Stimulated activated naive CD8-positive, alpha-beta T cell treated with anti-CD3 and anti-CD28 coated beads, Interleukin-15, amount 100 ng/mL, for 72 hours (primary cell): ENCODE measurements at regions not wholly inside any gene's neighbourhood (a gene's known extent, or its start where the extent isn't known, plus 50 kb on each side); places are given as distances from the start of the nearest gene placed in this dataset.

ENCODE experiments used
- ATAC-seq: fragments of 150-1000 bp; cut with Tn5 transposase; 2 replicates; pipeline ENCODE4 v1.10.0; 2021; ENCODE audit warnings: mild to moderate bottlenecking, moderate library complexity
- DNase-seq, 2 donors: peaks; one replicate each; pipeline ENCODE4 v3.0.0; 2021 to 2022
- H3K27ac Mint-ChIP-seq, 2 donors: one replicate each; pipeline ENCODE4 v1.8.0; 2022; ENCODE audit warnings: mild to moderate bottlenecking in 2 of 2, mixed read lengths in 2 of 2, moderate library complexity in 2 of 2
- H3K27me3 Mint-ChIP-seq: one replicate; pipeline ENCODE4 v1.8.0; 2022; ENCODE audit warnings: mixed read lengths
- H3K4me1 Mint-ChIP-seq: one replicate; pipeline ENCODE4 v1.8.0; 2022; ENCODE audit warnings: mild to moderate bottlenecking, mixed read lengths
- H3K4me3 Mint-ChIP-seq, 2 donors: one replicate each; pipeline ENCODE4 v1.8.0; 2022; ENCODE audit warnings: mild to moderate bottlenecking in 2 of 2, mixed read lengths in 2 of 2, moderate library complexity in 1 of 2
- H3K9me3 Mint-ChIP-seq, 2 donors: one replicate each; pipeline ENCODE4 v1.8.0; 2022; ENCODE audit warnings: mixed read lengths in 2 of 2

GRCh38 chr6:126091466-126091865 lies 105.1 kb downstream of the TRMT11 start:
- Mint-ChIP-seq H3K4me1 (peaks cover 10% of the 10 kb centered on the region), H3K9me3 (no peaks in the 10 kb centered on the region), H3K4me3 (no peak overlapping the region), H3K27me3 (no peaks in the 10 kb centered on the region), H3K27ac (no peak overlapping the region)
- DNase-seq (no peak), ATAC-seq (no peak)

GRCh38 chr6:126093108-126093507 lies 106.8 kb downstream of the TRMT11 start:
- ATAC-seq (no peak), DNase-seq (no peak)
- no peak overlapping the region for H3K4me3 Mint-ChIP-seq
- H3K4me1 Mint-ChIP-seq, result no peaks in the 10 kb centered on the region
- no peak overlapping the region for H3K27ac Mint-ChIP-seq
- no peaks in the 10 kb centered on the region for H3K9me3 Mint-ChIP-seq
- no peaks in the 10 kb centered on the region for H3K27me3 Mint-ChIP-seq

- ATAC-seq (no peak), DNase-seq (no peak)
- Mint-ChIP-seq H3K9me3 (no peaks in the 10 kb centered on the region), H3K27me3 (no peaks in the 10 kb centered on the region), H3K27ac (no peak overlapping the region), H3K4me1 (no peaks in the 10 kb centered on the region), H3K4me3 (no peak overlapping the region)
Measured at GRCh38 chr6:126094411-126094810, 108.1 kb downstream of the TRMT11 start.

GRCh38 chr6:126100386-126100785 lies 114.0 kb downstream of the TRMT11 start:
- ATAC-seq, result no peak
- DNase-seq, result no peak
- Mint-ChIP-seq H3K27me3 (no peaks in the 10 kb centered on the region), H3K9me3 (no peaks in the 10 kb centered on the region), H3K27ac (no peak overlapping the region), H3K4me1 (no peaks in the 10 kb centered on the region), H3K4me3 (no peak overlapping the region)

GRCh38 chr6:126102358-126102757 lies 116.0 kb downstream of the TRMT11 start:
- DNase-seq (no peak), ATAC-seq (no peak)
- Mint-ChIP-seq H3K27ac (no peak overlapping the region), H3K4me3 (no peak overlapping the region), H3K4me1 (no peaks in the 10 kb centered on the region), H3K9me3 (no peaks in the 10 kb centered on the region), H3K27me3 (no peaks in the 10 kb centered on the region)

GRCh38 chr6:126103993-126104392 lies 117.7 kb downstream of the TRMT11 start:
- ATAC-seq, result no peak
- Mint-ChIP-seq H3K4me3 (no peak overlapping the region), H3K27me3 (no peaks in the 10 kb centered on the region), H3K4me1 (no peaks in the 10 kb centered on the region), H3K9me3 (no peaks in the 10 kb centered on the region), H3K27ac (no peak overlapping the region)
- DNase-seq, result no peak

- no peak overlapping the region for H3K4me3 Mint-ChIP-seq
- H3K9me3 Mint-ChIP-seq, result no peaks in the 10 kb centered on the region
- no peak for ATAC-seq
- H3K27me3 Mint-ChIP-seq, result no peaks in the 10 kb centered on the region
- no peaks in the 10 kb centered on the region for H3K4me1 Mint-ChIP-seq
- no peak overlapping the region for H3K27ac Mint-ChIP-seq
- no peak for DNase-seq
Measured at GRCh38 chr6:126107475-126108166, 121.3 kb downstream of the TRMT11 start.

GRCh38 chr6:126110512-126111270 lies 124.4 kb downstream of the TRMT11 start:
- ATAC-seq, result no peak
- Mint-ChIP-seq H3K4me3 (no peak overlapping the region), H3K4me1 (no peaks in the 10 kb centered on the region), H3K27ac (no peak overlapping the region), H3K9me3 (no peaks in the 10 kb centered on the region), H3K27me3 (no peaks in the 10 kb centered on the region)
- no peak for DNase-seq

- H3K27ac Mint-ChIP-seq, result no peak overlapping the region
- no peaks in the 10 kb centered on the region for H3K4me1 Mint-ChIP-seq
- no peaks in the 10 kb centered on the region for H3K27me3 Mint-ChIP-seq
- no peak for ATAC-seq
- no peak for DNase-seq
- no peaks in the 10 kb centered on the region for H3K9me3 Mint-ChIP-seq
- H3K4me3 Mint-ChIP-seq, result no peak overlapping the region
Measured at GRCh38 chr6:126111327-126111726, 125.0 kb downstream of the TRMT11 start.

- Mint-ChIP-seq H3K4me1 (no peaks in the 10 kb centered on the region), H3K27ac (no peak overlapping the region), H3K9me3 (no peaks in the 10 kb centered on the region), H3K4me3 (no peak overlapping the region), H3K27me3 (no peaks in the 10 kb centered on the region)
- DNase-seq (no peak), ATAC-seq (no peak)
Measured at GRCh38 chr6:126112171-126112632, 125.9 kb downstream of the TRMT11 start.

- no peak for DNase-seq
- no peaks in the 10 kb centered on the region for H3K27me3 Mint-ChIP-seq
- no peak for ATAC-seq
- H3K9me3 Mint-ChIP-seq, result no peaks in the 10 kb centered on the region
- H3K4me3 Mint-ChIP-seq, result no peak overlapping the region
- no peaks in the 10 kb centered on the region for H3K4me1 Mint-ChIP-seq
- H3K27ac Mint-ChIP-seq, result no peak overlapping the region
Measured at GRCh38 chr6:126113261-126113660, 126.9 kb downstream of the TRMT11 start.

- Mint-ChIP-seq H3K4me1 (no peaks in the 10 kb centered on the region), H3K4me3 (no peak overlapping the region), H3K27ac (no peak overlapping the region), H3K9me3 (no peaks in the 10 kb centered on the region), H3K27me3 (no peaks in the 10 kb centered on the region)
- no peak for DNase-seq
- ATAC-seq, result no peak
Measured at GRCh38 chr6:126117251-126117650, 130.9 kb downstream of the TRMT11 start.

GRCh38 chr6:126118058-126118755 lies 131.9 kb downstream of the TRMT11 start:
- ATAC-seq (no peak), DNase-seq (no peak)
- Mint-ChIP-seq H3K4me3 (no peak overlapping the region), H3K4me1 (no peaks in the 10 kb centered on the region), H3K9me3 (no peaks in the 10 kb centered on the region), H3K27me3 (no peaks in the 10 kb centered on the region), H3K27ac (no peak overlapping the region)

GRCh38 chr6:126118936-126119335 lies 132.6 kb downstream of the TRMT11 start:
- Mint-ChIP-seq H3K4me1 (no peaks in the 10 kb centered on the region), H3K4me3 (no peak overlapping the region), H3K9me3 (no peaks in the 10 kb centered on the region), H3K27me3 (no peaks in the 10 kb centered on the region), H3K27ac (no peak overlapping the region)
- ATAC-seq, result no peak
- no peak for DNase-seq

- DNase-seq (no peak), ATAC-seq (no peak)
- no peak overlapping the region for H3K27ac Mint-ChIP-seq
- H3K4me3 Mint-ChIP-seq, result no peak overlapping the region
- H3K27me3 Mint-ChIP-seq, result no peaks in the 10 kb centered on the region
- no peaks in the 10 kb centered on the region for H3K4me1 Mint-ChIP-seq
- no peaks in the 10 kb centered on the region for H3K9me3 Mint-ChIP-seq
Measured at GRCh38 chr6:126123226-126123625, 136.9 kb downstream of the TRMT11 start.

- ATAC-seq (no peak), DNase-seq (no peak)
- Mint-ChIP-seq H3K4me3 (no peak overlapping the region), H3K9me3 (no peaks in the 10 kb centered on the region), H3K27ac (no peak overlapping the region), H3K27me3 (no peaks in the 10 kb centered on the region), H3K4me1 (no peaks in the 10 kb centered on the region)
Measured at GRCh38 chr6:126127659-126128058, 141.3 kb downstream of the TRMT11 start.
